ENCODE measurements at regions not wholly inside any gene's neighbourhood (a gene's known extent, or its start where the extent isn't known, plus 50 kb on each side); places are given as distances from the start of the nearest gene placed in this dataset.

- no peak overlapping the region for H3K4me3 ChIP-seq (ENCODE audit: low read depth, low read length)
- TF ChIP-seq CTCF (IDR thresholded peaks at IDR 0.05; ENCODE audit: insufficient read depth, low read depth, low read length, missing control alignments), result no peak
- DNase-seq (ENCODE audit: low read depth), result no peak
Measured at GRCh38 chr4:79526641-79527565, 118.9 kb upstream of the GK2 start.

DNA sequence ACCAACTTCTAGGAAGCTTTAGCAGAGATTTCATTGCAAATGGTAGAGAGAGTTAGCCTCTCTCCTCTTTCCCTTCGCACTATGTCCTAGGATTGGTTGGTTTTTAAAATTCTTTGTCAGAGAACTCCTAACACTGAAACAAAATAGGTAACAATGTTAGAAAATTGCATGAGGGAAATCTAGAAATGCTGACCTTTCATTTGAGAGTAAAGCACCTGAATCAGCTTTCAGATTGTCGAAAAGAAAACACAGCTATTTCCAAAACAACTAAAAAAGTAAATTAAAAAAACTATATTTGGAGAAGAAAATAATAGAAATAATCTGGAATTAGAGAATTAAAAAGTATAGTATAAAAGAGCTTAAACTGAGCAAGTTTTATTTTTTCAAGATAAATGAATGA is 108.1 kb upstream of the GK2 start:
- TF ChIP-seq CTCF (IDR thresholded peaks at IDR 0.05; ENCODE audit: insufficient read depth, low read depth, low read length, missing control alignments), result no peak
- no peak for DNase-seq (ENCODE audit: low read depth)
- H3K4me3 ChIP-seq (ENCODE audit: low read depth, low read length), result no peak overlapping the region

DNA sequence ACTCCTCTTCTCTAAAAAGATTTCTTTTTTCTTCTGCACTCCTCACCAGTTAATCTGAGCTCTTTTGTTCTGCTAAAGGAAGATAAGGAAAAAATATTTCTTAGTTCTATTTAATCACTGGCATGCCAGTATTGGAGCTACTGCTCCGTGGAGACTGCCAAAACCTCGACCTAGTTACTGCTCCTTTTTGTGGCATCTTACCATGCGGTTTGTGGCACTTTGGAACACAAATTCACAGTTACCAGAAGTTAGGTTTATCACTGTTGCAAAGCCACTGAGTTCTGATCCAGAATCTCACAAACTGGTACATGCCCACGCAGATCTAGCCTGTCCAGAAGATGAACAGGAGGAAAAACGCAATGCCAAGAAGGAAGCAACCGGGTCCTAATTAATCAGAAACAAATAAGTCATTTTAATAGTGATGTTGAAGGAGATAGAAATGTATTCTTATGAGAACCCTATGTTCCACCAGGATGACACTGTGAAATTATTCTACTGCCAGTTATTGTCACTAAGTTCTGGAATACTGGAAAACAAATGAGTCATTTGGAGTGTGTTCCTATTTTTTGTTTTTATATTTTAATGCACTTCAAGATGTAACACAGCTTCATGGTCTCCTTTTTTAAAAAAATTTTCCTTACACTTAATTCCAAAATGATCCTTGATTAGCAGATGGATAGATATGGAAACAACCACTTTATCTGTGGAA is 106.7 kb upstream of the GK2 start:
- no peak overlapping the region for H3K4me3 ChIP-seq (ENCODE audit: low read depth, low read length)
- TF ChIP-seq CTCF (IDR thresholded peaks at IDR 0.05; ENCODE audit: insufficient read depth, low read depth, low read length, missing control alignments), result no peak
- no peak for DNase-seq (ENCODE audit: low read depth)

GRCh38 chr4:79513576-79513975 is 105.5 kb upstream of the GK2 start:
- DNase-seq (ENCODE audit: low read depth), result no peak
- no peak overlapping the region for H3K4me3 ChIP-seq (ENCODE audit: low read depth, low read length)
- TF ChIP-seq CTCF (IDR thresholded peaks at IDR 0.05; ENCODE audit: insufficient read depth, low read depth, low read length, missing control alignments), result no peak

DNA sequence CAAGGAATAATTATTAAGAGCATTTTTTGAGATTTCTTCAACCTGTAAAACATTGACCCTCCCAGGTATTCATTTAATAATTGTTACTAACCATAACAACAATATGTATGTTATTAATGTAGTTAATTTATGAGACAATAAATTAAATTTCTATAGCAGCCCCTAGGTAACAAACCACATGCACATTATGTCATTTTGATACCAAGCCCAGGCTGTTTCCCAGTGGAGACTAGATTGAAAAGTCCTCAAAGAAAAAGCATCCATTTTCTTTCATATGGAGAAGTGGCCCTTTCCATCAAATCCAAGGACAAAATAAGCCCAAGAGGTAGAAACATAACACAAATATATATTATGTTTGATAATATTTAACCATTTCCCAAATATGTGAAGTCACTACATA is 104.3 kb upstream of the GK2 start:
- no peak for TF ChIP-seq CTCF (IDR thresholded peaks at IDR 0.05; ENCODE audit: insufficient read depth, low read depth, low read length, missing control alignments)
- no peak overlapping the region for H3K4me3 ChIP-seq (ENCODE audit: low read depth, low read length)
- no peak for DNase-seq (ENCODE audit: low read depth)

- no peak for DNase-seq (ENCODE audit: low read depth)
- H3K4me3 ChIP-seq (ENCODE audit: low read depth, low read length), result no peak overlapping the region
- TF ChIP-seq CTCF (IDR thresholded peaks at IDR 0.05; ENCODE audit: insufficient read depth, low read depth, low read length, missing control alignments), result no peak
Measured at GRCh38 chr4:79502081-79502480, 94.1 kb upstream of the GK2 start.
